AG09319 (cell line): ENCODE measurements at regions not wholly inside any gene's neighbourhood (a gene's known extent, or its start where the extent isn't known, plus 50 kb on each side); places are given as distances from the start of the nearest gene placed in this dataset.

Source experiments
- DNase-seq: peaks from one replicate; pipeline ENCODE4 v3.0.0-alpha.2; 2010; ENCODE audit warnings: low read depth; ENCODE audit errors: extremely low read depth
- TF ChIP-seq, protein P1 (sequence below): IDR thresholded peaks from 2 replicates; pipeline ENCODE4 v1.5.1; 2011; ENCODE audit warnings: low read depth, mild to moderate bottlenecking, inconsistent platforms, low read length, moderate library complexity

DNA sequence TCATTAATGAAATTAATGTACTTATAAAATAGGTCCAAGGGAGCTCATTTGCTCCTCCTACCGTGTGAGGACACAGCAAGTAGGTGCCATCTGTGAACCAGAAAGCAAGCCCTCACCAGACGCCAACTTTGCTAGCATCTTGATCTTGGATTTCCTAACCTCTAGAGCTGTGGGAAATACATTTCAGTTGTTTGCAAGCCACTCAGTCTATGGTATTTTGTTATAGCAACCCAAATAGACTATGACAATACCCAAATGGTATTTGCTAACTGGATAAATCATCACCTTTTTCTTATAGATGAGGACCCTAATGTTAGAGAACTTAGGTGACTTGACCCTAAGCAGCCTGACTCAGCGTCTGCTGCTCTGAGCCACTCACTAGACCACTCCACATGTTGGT lies 379.6 kb downstream of the HRH4 start:
- TF ChIP-seq, protein P1, sequence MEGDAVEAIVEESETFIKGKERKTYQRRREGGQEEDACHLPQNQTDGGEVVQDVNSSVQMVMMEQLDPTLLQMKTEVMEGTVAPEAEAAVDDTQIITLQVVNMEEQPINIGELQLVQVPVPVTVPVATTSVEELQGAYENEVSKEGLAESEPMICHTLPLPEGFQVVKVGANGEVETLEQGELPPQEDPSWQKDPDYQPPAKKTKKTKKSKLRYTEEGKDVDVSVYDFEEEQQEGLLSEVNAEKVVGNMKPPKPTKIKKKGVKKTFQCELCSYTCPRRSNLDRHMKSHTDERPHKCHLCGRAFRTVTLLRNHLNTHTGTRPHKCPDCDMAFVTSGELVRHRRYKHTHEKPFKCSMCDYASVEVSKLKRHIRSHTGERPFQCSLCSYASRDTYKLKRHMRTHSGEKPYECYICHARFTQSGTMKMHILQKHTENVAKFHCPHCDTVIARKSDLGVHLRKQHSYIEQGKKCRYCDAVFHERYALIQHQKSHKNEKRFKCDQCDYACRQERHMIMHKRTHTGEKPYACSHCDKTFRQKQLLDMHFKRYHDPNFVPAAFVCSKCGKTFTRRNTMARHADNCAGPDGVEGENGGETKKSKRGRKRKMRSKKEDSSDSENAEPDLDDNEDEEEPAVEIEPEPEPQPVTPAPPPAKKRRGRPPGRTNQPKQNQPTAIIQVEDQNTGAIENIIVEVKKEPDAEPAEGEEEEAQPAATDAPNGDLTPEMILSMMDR: no peak
- no peak for DNase-seq

DNA sequence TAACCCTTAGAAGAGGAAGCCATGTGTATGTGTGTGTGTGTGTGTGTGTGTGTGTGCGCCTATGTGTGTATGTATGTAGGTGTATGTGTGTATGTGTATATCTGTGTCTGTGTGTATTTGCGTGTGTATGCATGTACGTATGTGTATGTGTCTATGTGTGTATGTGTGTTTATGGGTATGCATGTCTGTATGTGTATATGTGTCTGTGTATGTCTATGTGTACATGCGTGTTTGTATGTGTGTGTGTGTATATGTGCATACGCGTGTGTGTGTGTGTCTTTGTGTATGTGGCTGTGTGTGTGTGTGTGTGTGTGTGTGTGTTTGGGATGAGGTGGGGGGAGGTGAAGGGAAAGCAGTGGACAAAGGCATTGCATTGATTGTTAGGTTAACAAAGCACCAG lies 380.2 kb downstream of the HRH4 start:
- TF ChIP-seq, protein P1: no peak
- no peak for DNase-seq

DNA sequence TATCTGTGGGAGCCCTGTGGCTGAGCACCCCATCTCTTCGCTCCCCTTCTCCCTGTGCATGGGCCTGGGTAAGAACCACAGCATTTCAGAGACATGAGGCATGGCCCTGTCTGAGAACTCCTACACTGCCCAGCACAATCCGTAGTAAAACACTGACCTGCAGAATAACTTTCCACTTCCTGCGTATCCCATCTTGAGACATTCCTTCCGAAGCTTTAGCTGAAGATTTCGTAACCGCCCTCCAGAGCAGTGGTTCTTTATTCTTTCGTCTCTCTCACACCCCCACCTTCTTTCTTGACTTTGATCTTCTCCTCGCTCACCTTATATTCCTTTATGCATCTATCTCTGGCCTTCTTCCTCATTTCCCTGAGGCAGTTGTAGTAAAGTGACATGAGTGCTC lies 381.1 kb downstream of the HRH4 start:
- DNase-seq: no peak
- TF ChIP-seq, protein P1: no peak

DNA sequence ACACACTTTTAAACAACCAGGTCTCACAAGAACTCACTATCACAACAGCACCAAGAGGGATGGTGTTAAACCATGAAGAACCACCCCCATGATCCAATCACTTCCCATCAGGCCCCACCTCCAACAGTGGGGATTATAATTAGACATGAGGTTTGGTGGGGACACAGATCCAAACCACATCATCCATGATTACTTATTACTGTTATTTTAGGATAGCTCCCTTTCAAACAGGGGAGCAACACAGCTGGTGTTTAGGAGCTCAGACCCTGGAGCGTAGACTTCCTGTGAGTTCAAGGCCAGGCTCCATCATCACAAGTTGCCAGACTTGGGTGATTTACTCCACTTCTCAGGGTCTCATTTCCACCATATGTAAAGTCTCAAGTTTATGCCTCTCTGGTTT lies 382.7 kb downstream of the HRH4 start:
- no peak for DNase-seq
- TF ChIP-seq, protein P1: no peak

DNA sequence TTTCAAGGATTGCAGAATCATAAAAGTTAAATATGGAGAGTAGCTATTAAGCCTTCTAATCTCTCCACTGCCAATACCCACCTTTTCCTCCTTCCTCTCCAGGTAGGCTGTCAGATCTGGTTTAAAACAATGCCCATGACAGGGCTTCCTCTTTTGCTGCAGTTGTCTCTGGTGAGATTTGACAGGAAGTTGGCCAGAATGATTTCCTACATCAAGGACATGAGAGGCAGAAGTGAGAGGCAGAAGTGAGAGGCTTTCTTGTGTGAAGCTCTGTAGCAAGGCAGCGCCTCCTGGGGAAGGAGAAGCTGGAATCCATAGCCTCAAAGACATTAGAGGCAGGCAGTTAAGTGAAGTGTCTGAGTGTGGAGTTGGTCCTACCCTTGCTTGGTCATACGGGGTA lies 385.7 kb downstream of the HRH4 start:
- DNase-seq: no peak
- TF ChIP-seq, protein P1: no peak

DNA sequence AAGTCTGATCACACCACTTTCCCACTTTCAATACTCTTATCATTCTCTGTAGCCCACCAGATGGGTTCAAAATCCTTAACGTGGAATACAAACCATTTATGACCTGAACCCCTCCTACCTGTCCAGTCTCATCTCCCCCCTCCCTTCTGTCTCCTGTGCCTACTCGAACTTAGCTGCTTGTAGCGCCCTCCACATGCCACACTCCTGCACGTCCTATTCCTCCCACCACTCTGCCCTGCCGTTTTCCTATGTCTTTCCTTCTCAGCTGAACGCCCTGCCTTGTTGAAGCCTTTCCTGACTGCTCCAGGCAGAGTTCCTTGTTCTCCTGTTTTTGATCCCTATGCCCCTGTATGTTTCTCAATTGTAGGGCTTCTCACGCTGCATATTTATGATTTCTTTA lies 390.1 kb downstream of the HRH4 start:
- DNase-seq: no peak
- TF ChIP-seq, protein P1: no peak

DNA sequence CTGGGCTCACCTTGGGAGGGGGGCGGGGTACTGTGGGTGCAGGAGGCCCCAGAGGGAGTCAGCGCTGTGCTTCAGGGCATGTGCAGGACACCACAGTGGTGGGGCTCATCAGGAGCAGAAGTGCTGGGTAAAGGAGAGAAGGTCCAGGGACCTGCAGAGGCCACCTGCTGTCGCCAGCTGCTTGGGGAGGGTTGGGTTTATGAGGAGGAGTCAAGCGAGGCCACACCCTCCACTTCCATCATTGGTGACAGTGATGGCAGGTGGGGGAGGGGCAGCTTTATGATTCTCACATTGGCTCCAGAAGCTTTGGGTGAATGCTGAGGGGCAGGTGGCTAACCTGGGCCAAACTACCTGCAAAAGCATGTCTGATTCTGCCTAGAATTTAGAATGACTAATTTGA lies 392.6 kb downstream of the HRH4 start:
- TF ChIP-seq, protein P1: no peak
- DNase-seq: no peak
